Astrocyte (in vitro differentiated cells and primary cell): ENCODE measurements at regions not wholly inside any gene's neighbourhood (a gene's known extent, or its start where the extent isn't known, plus 50 kb on each side); places are given as distances from the start of the nearest gene placed in this dataset.

ENCODE experiments used
- CTCF ChIP-seq: IDR thresholded peaks from 2 replicates; pipeline ENCODE4 v1.5.1; 2011; ENCODE audit warnings: low read depth, mild to moderate bottlenecking, inconsistent platforms, low read length, moderate library complexity; ENCODE audit not compliant: insufficient read depth
- EZH2 ChIP-seq: IDR thresholded peaks from 2 replicates; pipeline ENCODE4 v1.6.1; 2012; ENCODE audit warnings: mild to moderate bottlenecking, low read length, inconsistent platforms; ENCODE audit not compliant: insufficient read depth

- TF ChIP-seq CTCF (no peak), EZH2 (no peak)
These were observed 500.9 kb upstream of the ARRDC3 start for GRCh38 chr5:91884036-91884435.
